ENCODE measurements at regions not wholly inside any gene's neighbourhood (a gene's known extent, or its start where the extent isn't known, plus 50 kb on each side); places are given as distances from the start of the nearest gene placed in this dataset.

DNA sequence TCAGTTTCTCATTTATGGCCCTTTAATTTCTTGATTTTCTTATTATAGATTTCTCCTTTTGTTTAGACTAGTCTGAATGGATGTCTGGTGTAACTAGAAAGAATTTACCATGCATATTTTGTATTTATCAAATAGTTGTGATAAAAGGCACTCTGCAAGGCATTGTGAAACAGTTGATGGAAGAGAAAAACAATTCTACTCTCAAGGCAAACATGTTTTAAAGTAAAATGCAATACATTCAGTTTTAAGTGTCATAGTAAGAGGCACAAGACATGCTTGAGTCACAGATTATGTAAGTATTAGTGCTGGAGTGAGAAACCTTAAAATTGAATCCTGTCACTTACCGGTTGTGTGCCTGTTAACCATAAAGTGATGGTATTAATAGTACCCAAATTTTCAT lies 283.3 kb upstream of the DKK2 start:
- peak; percentile 35 for DNase-seq (ENCODE audit: low read depth)
- TF ChIP-seq, protein P1, sequence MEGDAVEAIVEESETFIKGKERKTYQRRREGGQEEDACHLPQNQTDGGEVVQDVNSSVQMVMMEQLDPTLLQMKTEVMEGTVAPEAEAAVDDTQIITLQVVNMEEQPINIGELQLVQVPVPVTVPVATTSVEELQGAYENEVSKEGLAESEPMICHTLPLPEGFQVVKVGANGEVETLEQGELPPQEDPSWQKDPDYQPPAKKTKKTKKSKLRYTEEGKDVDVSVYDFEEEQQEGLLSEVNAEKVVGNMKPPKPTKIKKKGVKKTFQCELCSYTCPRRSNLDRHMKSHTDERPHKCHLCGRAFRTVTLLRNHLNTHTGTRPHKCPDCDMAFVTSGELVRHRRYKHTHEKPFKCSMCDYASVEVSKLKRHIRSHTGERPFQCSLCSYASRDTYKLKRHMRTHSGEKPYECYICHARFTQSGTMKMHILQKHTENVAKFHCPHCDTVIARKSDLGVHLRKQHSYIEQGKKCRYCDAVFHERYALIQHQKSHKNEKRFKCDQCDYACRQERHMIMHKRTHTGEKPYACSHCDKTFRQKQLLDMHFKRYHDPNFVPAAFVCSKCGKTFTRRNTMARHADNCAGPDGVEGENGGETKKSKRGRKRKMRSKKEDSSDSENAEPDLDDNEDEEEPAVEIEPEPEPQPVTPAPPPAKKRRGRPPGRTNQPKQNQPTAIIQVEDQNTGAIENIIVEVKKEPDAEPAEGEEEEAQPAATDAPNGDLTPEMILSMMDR (conservative IDR thresholded peaks at IDR 0.05; ENCODE audit: low read length) = no peak
- no peak overlapping the region for H3K4me3 ChIP-seq (ENCODE audit: low read length)

DNA sequence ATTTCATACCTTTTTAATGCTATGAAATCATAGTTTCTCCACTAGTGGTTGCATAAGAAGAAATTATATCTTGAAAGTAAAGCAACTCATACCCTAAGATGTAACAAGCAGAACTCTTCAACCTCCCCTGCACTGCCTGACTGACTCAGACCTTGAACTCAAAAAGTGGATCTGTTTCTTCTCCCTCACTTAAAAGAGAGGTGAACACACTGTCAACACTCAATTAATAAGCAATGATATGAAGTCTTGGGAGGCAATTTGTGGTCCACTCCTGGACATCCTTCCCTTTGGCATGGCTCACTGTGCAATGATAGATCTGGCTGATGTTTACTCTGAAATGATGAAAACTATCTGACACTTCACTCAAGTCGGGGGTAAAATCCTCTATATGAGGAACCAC lies 282.0 kb upstream of the DKK2 start:
- H3K4me3 ChIP-seq (ENCODE audit: low read length) = no peak overlapping the region
- peak; percentile 23 for DNase-seq (ENCODE audit: low read depth)

DNA sequence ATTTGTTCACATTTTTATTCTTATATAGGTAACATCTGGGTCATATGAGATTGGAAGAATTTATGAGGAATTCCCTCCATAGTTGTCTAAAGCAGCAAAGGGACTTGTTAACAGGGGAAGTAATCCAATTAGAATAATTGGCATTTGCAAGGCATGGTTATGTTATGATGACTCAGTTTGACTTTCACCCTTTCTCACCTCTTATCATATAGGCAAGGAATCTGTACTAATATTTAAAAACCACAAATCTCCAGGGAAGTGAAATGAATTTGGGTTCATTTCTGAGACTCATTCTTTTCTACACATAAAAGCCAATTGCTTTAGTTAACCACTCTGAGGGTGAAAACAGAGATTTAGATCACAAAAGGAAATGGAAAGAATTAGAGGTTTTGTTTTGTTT lies 281.5 kb upstream of the DKK2 start:
- peak; percentile 40 for DNase-seq (ENCODE audit: low read depth)
- TF ChIP-seq, protein P1 (conservative IDR thresholded peaks at IDR 0.05; ENCODE audit: low read length) = no peak

More for the DNA sequence above, 282.0 kb upstream of the DKK2 start:
- TF ChIP-seq, protein P1 (conservative IDR thresholded peaks at IDR 0.05; ENCODE audit: low read length) = no peak

DNA sequence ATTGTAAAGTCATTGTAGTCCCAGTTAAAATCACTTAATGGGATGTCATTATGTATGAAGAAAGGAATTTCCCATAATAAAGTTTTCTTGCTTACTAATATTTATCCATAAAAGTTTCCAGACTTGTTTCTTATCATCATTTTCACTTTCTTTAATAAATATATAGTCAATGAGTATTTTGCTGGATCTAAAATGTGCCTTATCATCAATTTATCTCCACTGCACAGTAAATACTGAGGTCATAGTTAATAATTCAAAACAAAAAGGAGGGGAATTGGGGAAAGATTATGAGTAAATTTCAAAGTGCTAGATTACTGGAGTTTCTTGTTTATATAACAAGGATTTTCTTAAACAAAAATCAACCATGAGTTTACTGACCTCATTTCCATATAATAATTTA lies 279.5 kb upstream of the DKK2 start:
- no peak overlapping the region for H3K4me3 ChIP-seq (ENCODE audit: low read length)
- no peak for DNase-seq (ENCODE audit: low read depth)
- TF ChIP-seq, protein P1 (conservative IDR thresholded peaks at IDR 0.05; ENCODE audit: low read length) = no peak

More for the DNA sequence above, 281.5 kb upstream of the DKK2 start:
- H3K4me3 ChIP-seq (ENCODE audit: low read length) = no peak overlapping the region

DNA sequence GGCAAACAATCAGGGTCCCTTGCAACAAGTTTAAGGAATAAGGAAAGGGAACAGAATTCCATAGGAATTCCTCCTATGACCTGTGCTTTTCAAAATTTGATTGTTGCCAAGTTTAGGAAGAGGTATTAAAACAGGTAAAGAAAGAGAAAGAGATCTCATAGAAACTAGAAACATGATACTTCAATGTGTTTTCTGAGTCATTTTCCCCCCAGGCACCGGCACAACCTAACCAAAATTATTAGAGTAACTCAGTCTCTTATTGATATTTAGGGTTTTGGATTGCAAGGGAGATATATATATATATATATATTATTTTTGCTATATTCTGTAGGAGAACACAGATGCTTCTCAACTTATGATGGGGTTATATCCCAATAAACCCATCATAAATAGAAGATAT lies 278.0 kb upstream of the DKK2 start:
- TF ChIP-seq, protein P1 (conservative IDR thresholded peaks at IDR 0.05; ENCODE audit: low read length) = no peak
- no peak for DNase-seq (ENCODE audit: low read depth)
- H3K4me3 ChIP-seq (ENCODE audit: low read length) = no peak overlapping the region

DNA sequence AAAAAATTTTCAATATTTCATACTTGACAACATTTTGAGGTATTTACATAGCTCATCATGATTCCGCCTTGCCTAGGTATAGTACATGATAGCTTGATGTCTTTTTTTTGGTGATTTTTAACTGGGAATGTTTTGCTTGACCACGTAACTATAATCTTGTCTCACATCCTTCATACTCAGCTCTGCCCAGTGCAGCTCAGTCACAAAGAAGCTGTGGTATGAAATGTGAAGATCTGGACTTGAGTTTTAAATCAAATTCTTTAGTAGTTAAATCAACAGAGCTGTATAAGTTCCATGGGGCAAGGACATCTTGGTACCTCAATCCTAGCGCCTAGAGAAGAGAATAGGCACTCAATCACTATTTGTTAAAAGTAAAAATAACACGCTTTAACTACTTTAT lies 276.3 kb upstream of the DKK2 start:
- TF ChIP-seq, protein P1 (conservative IDR thresholded peaks at IDR 0.05; ENCODE audit: low read length) = no peak
- DNase-seq (ENCODE audit: low read depth) = peak; percentile 50
- no peak overlapping the region for H3K4me3 ChIP-seq (ENCODE audit: low read length)

DNA sequence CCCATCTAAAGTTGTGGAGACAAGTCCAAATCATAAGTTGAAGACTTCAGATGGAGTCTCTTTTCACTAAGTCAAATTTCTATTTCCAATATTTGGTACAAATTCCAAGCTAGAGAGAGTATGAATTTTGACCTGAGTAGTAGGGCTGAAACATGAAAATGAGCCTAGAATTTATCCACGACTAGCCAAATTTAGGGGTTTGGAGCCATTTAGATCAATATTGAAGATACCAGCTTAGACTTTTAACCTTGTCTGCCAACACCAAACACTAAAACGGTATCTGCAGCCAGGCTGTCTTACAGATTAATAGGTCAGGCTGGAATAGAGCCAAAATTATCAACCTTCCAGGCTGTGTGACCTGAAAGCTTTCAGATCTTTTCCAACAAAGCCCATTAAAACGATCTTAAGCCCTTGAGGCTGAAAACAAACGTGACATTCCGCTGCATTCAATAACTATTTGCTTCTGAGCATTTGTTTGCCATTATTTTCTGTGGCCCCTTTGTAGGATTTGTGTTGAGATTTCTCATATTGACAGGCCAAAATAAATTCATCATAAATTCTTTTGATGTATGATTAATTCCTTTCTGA lies 268.7 kb upstream of the DKK2 start:
- TF ChIP-seq, protein P1 (conservative IDR thresholded peaks at IDR 0.05; ENCODE audit: low read length) = no peak
- H3K4me3 ChIP-seq (ENCODE audit: low read length) = no peak overlapping the region
- no peak for DNase-seq (ENCODE audit: low read depth)

Data from AG10803 (cell line).